G401 (cell line): ENCODE measurements at regions not wholly inside any gene's neighbourhood (a gene's known extent, or its start where the extent isn't known, plus 50 kb on each side); places are given as distances from the start of the nearest gene placed in this dataset.

Experiments used
- DNase-seq: peaks from one replicate; pipeline ENCODE4 v3.0.0-alpha.2; 2015; ENCODE audit warnings: low spot score
- in situ Hi-C: cut with HindIII; loops from 2 replicates; pipeline ENCODE4 v1.10.0; 2016; ENCODE audit warnings: low sequenced_read_pairs, mixed read lengths

- in situ Hi-C loops: no loop called here
- DNase-seq: no peak
Observed at GRCh38 chr7:31445686-31446355, 68.1 kb upstream of the ITPRID1 start.

- in situ Hi-C loops: no loop called here
- no peak for DNase-seq
Observed at GRCh38 chr7:31448649-31449048, 65.2 kb upstream of the ITPRID1 start.

GRCh38 chr7:31455844-31456243, 58.0 kb upstream of the ITPRID1 start:
- no peak for DNase-seq
- in situ Hi-C loops: no loop called here

GRCh38 chr7:31456646-31457368, 57.1 kb upstream of the ITPRID1 start:
- in situ Hi-C loops: no loop called here
- DNase-seq: no peak

GRCh38 chr7:31457551-31457950, 56.3 kb upstream of the ITPRID1 start:
- no peak for DNase-seq
- in situ Hi-C loops: no loop called here

- DNase-seq: no peak
- in situ Hi-C loops: no loop called here
Observed at GRCh38 chr7:31458203-31458602, 55.7 kb upstream of the ITPRID1 start.

- DNase-seq: no peak
- in situ Hi-C loops: no loop called here
Observed at GRCh38 chr7:31462636-31463035, 51.3 kb upstream of the ITPRID1 start.
